ENCODE measurements at regions not wholly inside any gene's neighbourhood (a gene's known extent, or its start where the extent isn't known, plus 50 kb on each side); places are given as distances from the start of the nearest gene placed in this dataset.

DNA sequence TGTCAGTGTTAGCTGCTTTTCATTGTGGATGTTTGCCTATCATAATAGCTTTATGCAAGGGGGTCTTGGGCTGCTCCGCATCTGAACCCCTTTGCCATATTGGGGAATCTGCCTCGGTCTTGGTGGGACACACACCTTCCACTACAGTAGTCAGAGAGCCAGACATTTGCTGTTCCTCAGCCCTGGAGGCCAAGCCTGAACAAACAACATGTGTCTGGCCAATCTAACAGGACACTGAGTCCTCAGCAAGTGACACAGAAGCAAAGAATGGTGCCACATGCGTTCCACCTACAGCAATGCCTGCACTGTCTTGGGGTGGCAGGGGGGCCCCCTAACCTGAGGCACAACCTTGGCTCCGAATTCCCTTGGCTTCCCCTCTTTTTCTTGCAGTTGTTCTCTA lies 243.9 kb downstream of the LY86 start:
- no peak for TF ChIP-seq POLR2A (IDR thresholded peaks at IDR 0.05)
- TF ChIP-seq, protein P1, sequence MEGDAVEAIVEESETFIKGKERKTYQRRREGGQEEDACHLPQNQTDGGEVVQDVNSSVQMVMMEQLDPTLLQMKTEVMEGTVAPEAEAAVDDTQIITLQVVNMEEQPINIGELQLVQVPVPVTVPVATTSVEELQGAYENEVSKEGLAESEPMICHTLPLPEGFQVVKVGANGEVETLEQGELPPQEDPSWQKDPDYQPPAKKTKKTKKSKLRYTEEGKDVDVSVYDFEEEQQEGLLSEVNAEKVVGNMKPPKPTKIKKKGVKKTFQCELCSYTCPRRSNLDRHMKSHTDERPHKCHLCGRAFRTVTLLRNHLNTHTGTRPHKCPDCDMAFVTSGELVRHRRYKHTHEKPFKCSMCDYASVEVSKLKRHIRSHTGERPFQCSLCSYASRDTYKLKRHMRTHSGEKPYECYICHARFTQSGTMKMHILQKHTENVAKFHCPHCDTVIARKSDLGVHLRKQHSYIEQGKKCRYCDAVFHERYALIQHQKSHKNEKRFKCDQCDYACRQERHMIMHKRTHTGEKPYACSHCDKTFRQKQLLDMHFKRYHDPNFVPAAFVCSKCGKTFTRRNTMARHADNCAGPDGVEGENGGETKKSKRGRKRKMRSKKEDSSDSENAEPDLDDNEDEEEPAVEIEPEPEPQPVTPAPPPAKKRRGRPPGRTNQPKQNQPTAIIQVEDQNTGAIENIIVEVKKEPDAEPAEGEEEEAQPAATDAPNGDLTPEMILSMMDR (IDR thresholded peaks at IDR 0.05): no peak

Measured in heart left ventricle (tissue), 13 donors.